Esophagus squamous epithelium (tissue), 4 donors: ENCODE measurements at regions not wholly inside any gene's neighbourhood (a gene's known extent, or its start where the extent isn't known, plus 50 kb on each side); places are given as distances from the start of the nearest gene placed in this dataset.

Experiments used
- CTCF ChIP-seq, 6 experiments: fragments of 450-650 bp in 4 of 6; fragments of 200-600 bp in 2 of 6; sonication (generic) in 2 of 6; IDR thresholded peaks; one replicate each; pipeline ENCODE4 v1.5.1; 2016 to 2019; ENCODE audit warnings: antibody characterized with exemption in 6 of 6, mild to moderate bottlenecking in 4 of 6, moderate library complexity in 4 of 6
- POLR2A ChIP-seq, 4 donors: fragments of 450-650 bp; IDR thresholded peaks; one replicate each; pipeline ENCODE4 v1.6.1; 2017; ENCODE audit warnings: antibody characterized with exemption in 4 of 4, mild to moderate bottlenecking in 4 of 4, moderate library complexity in 3 of 4

GRCh38 chr5:58236498-58236897 is 223.4 kb downstream of the PLK2 start:
- TF ChIP-seq CTCF (IDR thresholded peaks at IDR 0.05) (no peak), POLR2A (IDR thresholded peaks at IDR 0.05) (no peak)
